Right renal pelvis (tissue), 4 donors: ENCODE measurements at regions not wholly inside any gene's neighbourhood (a gene's known extent, or its start where the extent isn't known, plus 50 kb on each side); places are given as distances from the start of the nearest gene placed in this dataset.

Experiments used
- DNase-seq, 4 donors: peaks; one replicate each; pipeline ENCODE4 v3.0.0-alpha.2; 2013; ENCODE audit warnings: low read depth in 4 of 4, low spot score in 3 of 4, missing footprints in 1 of 4

- DNase-seq = no peak
These were observed 426.6 kb downstream of the OCA2 start for GRCh38 chr15:27672537-27672936.

GRCh38 chr15:27671819-27672437 is 427.2 kb downstream of the OCA2 start:
- DNase-seq = no peak

- DNase-seq = peak; percentile 50 to 64 (median 56)
These were observed 428.5 kb downstream of the OCA2 start for GRCh38 chr15:27670486-27671209.

GRCh38 chr15:27669641-27670040 is 429.5 kb downstream of the OCA2 start:
- no peak for DNase-seq

GRCh38 chr15:27668471-27669220 is 430.5 kb downstream of the OCA2 start:
- DNase-seq = no peak

- no peak for DNase-seq
These were observed 434.1 kb downstream of the OCA2 start for GRCh38 chr15:27665002-27665401.

GRCh38 chr15:27662892-27663291 is 436.2 kb downstream of the OCA2 start:
- no peak for DNase-seq

- no peak for DNase-seq
These were observed 438.4 kb downstream of the OCA2 start for GRCh38 chr15:27660676-27661075.

- no peak for DNase-seq
These were observed 442.7 kb downstream of the OCA2 start for GRCh38 chr15:27656296-27656987.

- no peak for DNase-seq
These were observed 444.1 kb downstream of the OCA2 start for GRCh38 chr15:27655056-27655455.

- no peak for DNase-seq
These were observed 448.9 kb downstream of the OCA2 start for GRCh38 chr15:27650244-27650643.

- DNase-seq = no peak
These were observed 450.8 kb downstream of the OCA2 start for GRCh38 chr15:27648359-27648758.

GRCh38 chr15:27646531-27646930 is 452.6 kb downstream of the OCA2 start:
- DNase-seq = no peak

- DNase-seq = no peak
These were observed 453.4 kb downstream of the OCA2 start for GRCh38 chr15:27645672-27646071.

GRCh38 chr15:27642981-27643380 is 456.1 kb downstream of the OCA2 start:
- DNase-seq = no peak

- DNase-seq = no peak
These were observed 459.5 kb downstream of the OCA2 start for GRCh38 chr15:27639595-27639994.

- DNase-seq = no peak
These were observed 460.2 kb downstream of the OCA2 start for GRCh38 chr15:27638958-27639357.

- DNase-seq = no peak
These were observed 463.2 kb downstream of the OCA2 start for GRCh38 chr15:27635916-27636315.

- no peak for DNase-seq
These were observed 470.6 kb downstream of the OCA2 start for GRCh38 chr15:27628486-27628885.

- no peak for DNase-seq
These were observed 471.5 kb downstream of the OCA2 start for GRCh38 chr15:27627623-27628022.
